SK-N-SH (cell line): ENCODE measurements at regions not wholly inside any gene's neighbourhood (a gene's known extent, or its start where the extent isn't known, plus 50 kb on each side); places are given as distances from the start of the nearest gene placed in this dataset.

Experiments
- CTCF ChIA-PET: fragments of 300-600, 350-600 bp; formaldehyde crosslinking; extraction: SDS; loops from one replicate; lab custom pipeline; 2021; lab: Yijun Ruan, JAX
- POLR2A ChIA-PET: fragments of 350-600 bp; sonication (Branson Sonifier 250); formaldehyde crosslinking; extraction: SDS; loops from one replicate; lab custom pipeline; 2020; ENCODE audit warnings: antibody characterized with exemption, inconsistent platforms; lab: Yijun Ruan, JAX
- DNase-seq: peaks from one replicate; pipeline ENCODE4 v3.0.0; 2012
- H2AFZ ChIP-seq: fragments of 200-600 bp; sonication (generic); 2 replicates; pipeline ENCODE4 v1.8.1; 2016; ENCODE audit warnings: antibody characterized with exemption, mild to moderate bottlenecking, low read depth
- H3F3A ChIP-seq: fragments of 200-600 bp; sonication (generic); replicated peaks from 2 replicates; pipeline ENCODE3; 2016; ENCODE audit warnings: antibody characterized with exemption, mild to moderate bottlenecking; ENCODE audit not compliant: insufficient read depth
- H3K27ac ChIP-seq, 2 experiments: fragments of 200-500 bp in 1 of 2; fragments of 200-600 bp in 1 of 2; sonication (Bioruptor generic) in 1 of 2; sonication (generic), shearing (Covaris generic) in 1 of 2; 2 replicates each; pipeline versions ENCODE4 v1.5.1 to v1.6.1; 2014 to 2016; ENCODE audit warnings: low read depth in 2 of 2, inconsistent platforms in 1 of 2, low read length in 1 of 2, mild to moderate bottlenecking in 1 of 2, mixed read lengths in 1 of 2
- H3K27me3 ChIP-seq: fragments of 200-600 bp; sonication (generic), shearing (Covaris generic); 2 replicates; pipeline ENCODE4 v1.6.1; 2016; ENCODE audit warnings: mixed run types; ENCODE audit not compliant: insufficient read depth
- H3K36me3 ChIP-seq, 2 experiments: fragments of 200-500 bp in 1 of 2; fragments of 200-600 bp in 1 of 2; sonication (Bioruptor generic) in 1 of 2; sonication (generic) in 1 of 2; replicated peaks in 1 of 2; 2 replicates each; pipeline versions ENCODE3 to v1.5.1; 2014 to 2016; ENCODE audit warnings: low read length in 1 of 2, mild to moderate bottlenecking in 1 of 2; ENCODE audit not compliant: insufficient read depth in 2 of 2, control insufficient read depth in 1 of 2
- H3K4me1 ChIP-seq, 2 experiments: fragments of 200-500 bp in 1 of 2; fragments of 200-600 bp in 1 of 2; sonication (Bioruptor generic) in 1 of 2; sonication (generic), shearing (Covaris generic) in 1 of 2; 2 replicates each; pipeline versions ENCODE4 v1.5.1 to v1.6.1; 2014 to 2016; ENCODE audit warnings: low read depth in 1 of 2, low read length in 1 of 2, mixed run types in 1 of 2; ENCODE audit not compliant: insufficient read depth in 2 of 2, control insufficient read depth in 1 of 2
- H3K4me2 ChIP-seq: fragments of 200-600 bp; sonication (generic), shearing (Covaris generic); 2 replicates; pipeline ENCODE4 v1.6.1; 2017; ENCODE audit warnings: mixed run types
- H3K4me3 ChIP-seq, 2 experiments: fragments of 200-500 bp in 1 of 2; fragments of 200-600 bp in 1 of 2; sonication (Bioruptor generic) in 1 of 2; sonication (generic), shearing (Covaris generic) in 1 of 2; 2 replicates each; pipeline versions ENCODE4 v1.5.1 to v1.8.1; 2014 to 2016; ENCODE audit warnings: low read depth in 2 of 2, inconsistent platforms in 1 of 2, low read length in 1 of 2, mild to moderate bottlenecking in 1 of 2, mixed read lengths in 1 of 2, moderate library complexity in 1 of 2
- H3K79me2 ChIP-seq: fragments of 200-600 bp; sonication (generic); 2 replicates; pipeline ENCODE4 v1.8.1; 2017; ENCODE audit warnings: mild to moderate bottlenecking; ENCODE audit not compliant: insufficient read depth
- H3K9ac ChIP-seq: fragments of 200-600 bp; sonication (generic); 2 replicates; pipeline ENCODE4 v1.6.1; 2017; ENCODE audit warnings: mixed run types
- H3K9me2 ChIP-seq: fragments of 200-600 bp; sonication (generic); 2 replicates; pipeline ENCODE4 v1.6.1; 2017; ENCODE audit warnings: mixed run types
- H3K9me3 ChIP-seq: fragments of 200-600 bp; sonication (generic); 2 replicates; pipeline ENCODE4 v1.6.1; 2017; ENCODE audit warnings: mixed run types, mild to moderate bottlenecking, moderate library complexity
- H4K20me1 ChIP-seq: fragments of 200-600 bp; sonication (generic); 2 replicates; pipeline ENCODE4 v1.6.1; 2017; ENCODE audit warnings: mild to moderate bottlenecking, mixed run types; ENCODE audit not compliant: insufficient read depth
- CHD2 ChIP-seq: fragments of 150-350 bp; IDR thresholded peaks from 2 replicates; pipeline ENCODE4 v1.6.1; 2018; ENCODE audit warnings: low read length; ENCODE audit not compliant: partially characterized antibody
- EZH2phosphoT487 ChIP-seq: fragments of 200-600 bp; sonication (generic); IDR thresholded peaks from 2 replicates; pipeline ENCODE4 v1.6.1; 2017; ENCODE audit warnings: low read depth, mixed run types, mild to moderate bottlenecking, antibody characterized with exemption, moderate library complexity, borderline replicate concordance
- FOXM1 ChIP-seq: IDR thresholded peaks from 2 replicates; pipeline ENCODE4 v1.4.0; 2012; ENCODE audit warnings: low read depth, mild to moderate bottlenecking
- GABPA ChIP-seq: IDR thresholded peaks from 2 replicates; pipeline ENCODE4 v1.4.0; 2012; ENCODE audit warnings: low read depth, mild to moderate bottlenecking
- GATA2 ChIP-seq: sonication (generic); formaldehyde crosslinking; IDR thresholded peaks from 2 replicates; pipeline ENCODE4 v1.5.0; 2020; ENCODE audit warnings: mild to moderate bottlenecking, missing genetic modification reagents
- MEF2A ChIP-seq: IDR thresholded peaks from 2 replicates; pipeline ENCODE4 v1.4.0; 2012; ENCODE audit warnings: low read depth, borderline replicate concordance
- NRF1 ChIP-seq: IDR thresholded peaks from 2 replicates; pipeline ENCODE4 v1.6.1; 2012; ENCODE audit warnings: low read depth, mild to moderate bottlenecking, low read length
- PBX3 ChIP-seq: IDR thresholded peaks from 2 replicates; pipeline ENCODE4; 2012
- RAD21 ChIP-seq: IDR thresholded peaks from 2 replicates; pipeline ENCODE4 v1.6.1; 2012; ENCODE audit warnings: mild to moderate bottlenecking, low read length
- RFX5 ChIP-seq: IDR thresholded peaks from 2 replicates; pipeline ENCODE4 v1.6.1; 2012; ENCODE audit warnings: mild to moderate bottlenecking, improper control_type of control experiment, low read length
- WGBS: methylation state at CpG from one replicate; pipeline ENCODE4 v1.1.6; 2017; ENCODE audit warnings: low lambda C conversion rate; 5-methylcytosine and 5-hydroxymethylcytosine counted together
- TF ChIP-seq, protein P1 (sequence below): IDR thresholded peaks from 2 replicates; pipeline ENCODE4 v1.6.1; 2012; ENCODE audit warnings: mild to moderate bottlenecking, low read depth, low read length, moderate library complexity
- TF ChIP-seq, protein P2 (sequence below): IDR thresholded peaks from 2 replicates; pipeline ENCODE4 v1.4.0; 2012; ENCODE audit warnings: low read depth, borderline replicate concordance

GRCh38 chr10:111837985-111838384 is 345.6 kb downstream of the GPAM start:
- no peak overlapping the region for H3K27ac ChIP-seq
- H3K36me3 ChIP-seq = no peaks in the 10 kb centered on the region
- no peak overlapping the region for H3K9ac ChIP-seq
- H3K79me2 ChIP-seq = no peaks in the 10 kb centered on the region
- no peak for DNase-seq
- H3K4me1 ChIP-seq = no peaks in the 10 kb centered on the region
- H3K27me3 ChIP-seq = no peaks in the 10 kb centered on the region
- no peaks in the 10 kb centered on the region for H4K20me1 ChIP-seq
- no peaks in the 10 kb centered on the region for H3F3A ChIP-seq
- WGBS = 25% methylated on average over 2 of the region's 2 CpGs
- no peaks in the 10 kb centered on the region for H3K9me3 ChIP-seq
- no peak overlapping the region for H3K4me2 ChIP-seq
- CTCF ChIA-PET = interaction anchor here (1.2 kb wide), 1 partner anchor 9 kb away, joined by 3 read pairs; no protein-coding TSS in a partner anchor
- no peak overlapping the region for H3K4me3 ChIP-seq
- TF ChIP-seq EZH2phosphoT487 (no peak), RAD21 (no peak)
- H2AFZ ChIP-seq = no peak overlapping the region
- POLR2A ChIA-PET = no interaction called here
- H3K9me2 ChIP-seq = no peaks in the 10 kb centered on the region

DNA sequence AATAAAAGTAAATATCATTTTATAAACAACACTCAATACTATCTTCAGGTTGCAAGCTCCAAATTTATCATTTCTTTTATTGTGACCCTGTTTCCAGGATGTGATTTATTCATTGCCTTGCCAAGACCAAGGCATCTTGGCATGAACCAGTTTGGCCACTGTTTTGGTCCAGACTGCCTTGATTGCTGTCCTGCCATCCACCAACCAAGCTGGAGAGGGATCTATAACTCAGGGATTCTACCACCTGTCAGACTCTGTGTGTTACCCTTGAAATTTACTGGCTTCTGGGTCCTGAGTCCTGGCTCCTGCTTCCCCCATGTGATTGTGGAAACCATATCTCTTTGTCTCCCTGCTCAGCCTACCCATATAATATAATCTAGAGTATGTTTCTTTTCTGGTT is 343.0 kb downstream of the GPAM start:
- no peaks in the 10 kb centered on the region for H4K20me1 ChIP-seq
- CTCF ChIA-PET = interaction anchor here (1.2 kb wide), 1 partner anchor 84 kb away, joined by 3 read pairs; no protein-coding TSS in a partner anchor

DNA sequence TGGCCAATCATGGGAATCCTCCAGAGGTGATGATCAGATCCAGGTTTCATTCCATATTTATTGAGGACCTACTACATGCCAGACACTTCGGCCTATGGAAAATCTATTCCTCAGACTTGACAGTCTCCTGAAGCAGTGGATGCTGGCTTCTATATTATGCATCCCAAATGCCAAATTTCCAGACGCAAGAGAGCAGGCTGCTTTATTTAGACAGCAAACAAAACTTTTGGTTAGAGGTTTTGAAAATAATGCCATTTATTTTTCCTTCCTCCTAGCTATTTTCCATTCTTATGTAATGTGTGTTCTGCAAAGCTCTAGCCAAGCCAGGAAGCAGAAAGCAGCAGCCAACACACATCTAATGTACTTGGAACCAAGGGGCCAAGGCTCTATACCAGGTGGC is 330.8 kb downstream of the GPAM start:
- POLR2A ChIA-PET = no interaction called here
- Histone ChIP-seq H3K9me3 (no peaks in the 10 kb centered on the region), H3F3A (no peaks in the 10 kb centered on the region), H4K20me1 (no peaks in the 10 kb centered on the region), H3K79me2 (no peaks in the 10 kb centered on the region), H3K9ac (no peak overlapping the region), H3K36me3 (no peaks in the 10 kb centered on the region), H3K4me2 (no peak overlapping the region), H3K4me1 (no peaks in the 10 kb centered on the region), H2AFZ (no peak overlapping the region), H3K27ac (no peak overlapping the region), H3K4me3 (no peak overlapping the region), H3K27me3 (no peaks in the 10 kb centered on the region), H3K9me2 (no peaks in the 10 kb centered on the region)
- TF ChIP-seq, protein P1, sequence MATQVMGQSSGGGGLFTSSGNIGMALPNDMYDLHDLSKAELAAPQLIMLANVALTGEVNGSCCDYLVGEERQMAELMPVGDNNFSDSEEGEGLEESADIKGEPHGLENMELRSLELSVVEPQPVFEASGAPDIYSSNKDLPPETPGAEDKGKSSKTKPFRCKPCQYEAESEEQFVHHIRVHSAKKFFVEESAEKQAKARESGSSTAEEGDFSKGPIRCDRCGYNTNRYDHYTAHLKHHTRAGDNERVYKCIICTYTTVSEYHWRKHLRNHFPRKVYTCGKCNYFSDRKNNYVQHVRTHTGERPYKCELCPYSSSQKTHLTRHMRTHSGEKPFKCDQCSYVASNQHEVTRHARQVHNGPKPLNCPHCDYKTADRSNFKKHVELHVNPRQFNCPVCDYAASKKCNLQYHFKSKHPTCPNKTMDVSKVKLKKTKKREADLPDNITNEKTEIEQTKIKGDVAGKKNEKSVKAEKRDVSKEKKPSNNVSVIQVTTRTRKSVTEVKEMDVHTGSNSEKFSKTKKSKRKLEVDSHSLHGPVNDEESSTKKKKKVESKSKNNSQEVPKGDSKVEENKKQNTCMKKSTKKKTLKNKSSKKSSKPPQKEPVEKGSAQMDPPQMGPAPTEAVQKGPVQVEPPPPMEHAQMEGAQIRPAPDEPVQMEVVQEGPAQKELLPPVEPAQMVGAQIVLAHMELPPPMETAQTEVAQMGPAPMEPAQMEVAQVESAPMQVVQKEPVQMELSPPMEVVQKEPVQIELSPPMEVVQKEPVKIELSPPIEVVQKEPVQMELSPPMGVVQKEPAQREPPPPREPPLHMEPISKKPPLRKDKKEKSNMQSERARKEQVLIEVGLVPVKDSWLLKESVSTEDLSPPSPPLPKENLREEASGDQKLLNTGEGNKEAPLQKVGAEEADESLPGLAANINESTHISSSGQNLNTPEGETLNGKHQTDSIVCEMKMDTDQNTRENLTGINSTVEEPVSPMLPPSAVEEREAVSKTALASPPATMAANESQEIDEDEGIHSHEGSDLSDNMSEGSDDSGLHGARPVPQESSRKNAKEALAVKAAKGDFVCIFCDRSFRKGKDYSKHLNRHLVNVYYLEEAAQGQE = no peak
- TF ChIP-seq CHD2 (no peak), GABPA (no peak), NRF1 (no peak), FOXM1 (no peak), PBX3 (no peak)
- 36% methylated on average over 2 of the region's 2 CpGs for WGBS
- DNase-seq = no peak
- CTCF ChIA-PET = interaction anchor here (1.5 kb wide), 1 partner anchor 45 kb away, joined by 3 read pairs; no protein-coding TSS in a partner anchor

More for the DNA sequence above, 343.0 kb downstream of the GPAM start:
- no peaks in the 10 kb centered on the region for H3K27me3 ChIP-seq
- POLR2A ChIA-PET = no interaction called here
- no peaks in the 10 kb centered on the region for H3K9me2 ChIP-seq
- no peak overlapping the region for H2AFZ ChIP-seq
- 0 out of 2 replicates have a peak, but pooled peaks cover 4% of the 10 kb centered on the region for H3K9me3 ChIP-seq
- H3K4me2 ChIP-seq = no peak overlapping the region
- no peak overlapping the region for H3K4me3 ChIP-seq
- H3K4me1 ChIP-seq = no peaks in the 10 kb centered on the region
- no peak for DNase-seq
- no peak overlapping the region for H3K27ac ChIP-seq
- H3F3A ChIP-seq = no peaks in the 10 kb centered on the region
- TF ChIP-seq, protein P2, sequence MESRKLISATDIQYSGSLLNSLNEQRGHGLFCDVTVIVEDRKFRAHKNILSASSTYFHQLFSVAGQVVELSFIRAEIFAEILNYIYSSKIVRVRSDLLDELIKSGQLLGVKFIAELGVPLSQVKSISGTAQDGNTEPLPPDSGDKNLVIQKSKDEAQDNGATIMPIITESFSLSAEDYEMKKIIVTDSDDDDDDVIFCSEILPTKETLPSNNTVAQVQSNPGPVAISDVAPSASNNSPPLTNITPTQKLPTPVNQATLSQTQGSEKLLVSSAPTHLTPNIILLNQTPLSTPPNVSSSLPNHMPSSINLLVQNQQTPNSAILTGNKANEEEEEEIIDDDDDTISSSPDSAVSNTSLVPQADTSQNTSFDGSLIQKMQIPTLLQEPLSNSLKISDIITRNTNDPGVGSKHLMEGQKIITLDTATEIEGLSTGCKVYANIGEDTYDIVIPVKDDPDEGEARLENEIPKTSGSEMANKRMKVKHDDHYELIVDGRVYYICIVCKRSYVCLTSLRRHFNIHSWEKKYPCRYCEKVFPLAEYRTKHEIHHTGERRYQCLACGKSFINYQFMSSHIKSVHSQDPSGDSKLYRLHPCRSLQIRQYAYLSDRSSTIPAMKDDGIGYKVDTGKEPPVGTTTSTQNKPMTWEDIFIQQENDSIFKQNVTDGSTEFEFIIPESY = no peak
- TF ChIP-seq MEF2A (no peak), GATA2 (no peak), NRF1 (no peak), RFX5 (no peak)
- TF ChIP-seq, all 33 proteins: peak for 0
- no peak overlapping the region for H3K9ac ChIP-seq
- H3K36me3 ChIP-seq = no peaks in the 10 kb centered on the region
- no peaks in the 10 kb centered on the region for H3K79me2 ChIP-seq
